WI38 (cell line): ENCODE measurements at regions not wholly inside any gene's neighbourhood (a gene's known extent, or its start where the extent isn't known, plus 50 kb on each side); places are given as distances from the start of the nearest gene placed in this dataset.

Source experiments
- H3K4me3 ChIP-seq: 2 replicates; pipeline ENCODE4 v1.5.1; 2011; ENCODE audit warnings: low read depth, mild to moderate bottlenecking, control low read depth, low read length
- CTCF ChIP-seq: IDR thresholded peaks from 2 replicates; pipeline ENCODE4 v1.5.1; 2012; ENCODE audit warnings: low read depth, mild to moderate bottlenecking, control low read depth, low read length

- H3K4me3 ChIP-seq, result no peak overlapping the region
- TF ChIP-seq CTCF, result no peak
Observed at GRCh38 chr13:62837895-62838294, 1422.2 kb upstream of the PCDH20 start.

- no peak overlapping the region for H3K4me3 ChIP-seq
- no peak for TF ChIP-seq CTCF
Observed at GRCh38 chr13:62829486-62829885, 1413.8 kb upstream of the PCDH20 start.

GRCh38 chr13:62799931-62800436, 1384.3 kb upstream of the PCDH20 start:
- TF ChIP-seq CTCF, result no peak

GRCh38 chr13:62799038-62799535, 1383.4 kb upstream of the PCDH20 start:
- TF ChIP-seq CTCF, result no peak
- no peak overlapping the region for H3K4me3 ChIP-seq

More at GRCh38 chr13:62799931-62800436, 1384.3 kb upstream of the PCDH20 start:
- no peak overlapping the region for H3K4me3 ChIP-seq

- TF ChIP-seq CTCF, result no peak
- H3K4me3 ChIP-seq, result no peak overlapping the region
Observed at GRCh38 chr13:62793850-62794249, 1378.2 kb upstream of the PCDH20 start.

- H3K4me3 ChIP-seq, result no peak overlapping the region
- TF ChIP-seq CTCF, result no peak
Observed at GRCh38 chr13:62781866-62782265, 1366.2 kb upstream of the PCDH20 start.

- no peak for TF ChIP-seq CTCF
Observed at GRCh38 chr13:62779161-62779560, 1363.5 kb upstream of the PCDH20 start.

More at GRCh38 chr13:62779161-62779560, 1363.5 kb upstream of the PCDH20 start:
- no peak overlapping the region for H3K4me3 ChIP-seq
